B cell (primary cell): ENCODE measurements at regions not wholly inside any gene's neighbourhood (a gene's known extent, or its start where the extent isn't known, plus 50 kb on each side); places are given as distances from the start of the nearest gene placed in this dataset.

Experiments used
- CTCF ChIP-seq: fragments of 200-600 bp; IDR thresholded peaks from one replicate; pipeline ENCODE4 v1.8.0; 2022; ENCODE audit warnings: antibody characterized with exemption, mild to moderate bottlenecking
- EZH2 ChIP-seq: IDR thresholded peaks from 2 replicates; pipeline ENCODE4 v1.6.1; 2012; ENCODE audit warnings: borderline replicate concordance, low read depth, mild to moderate bottlenecking, moderate library complexity, low read length; ENCODE audit not compliant: insufficient read depth, poor library complexity, severe bottlenecking

GRCh38 chrX:10739426-10739825, 119.0 kb upstream of the MID1 start:
- TF ChIP-seq EZH2 (no peak), CTCF (no peak)
